Left lung (tissue), 4 donors: ENCODE measurements at regions not wholly inside any gene's neighbourhood (a gene's known extent, or its start where the extent isn't known, plus 50 kb on each side); places are given as distances from the start of the nearest gene placed in this dataset.

Experiments
- ATAC-seq: fragments of 200-7000 bp; cut with Tn5 transposase; one replicate; pipeline ENCODE4 v1.9.1; 2020; ENCODE audit warnings: moderate library complexity
- DNase-seq, 4 donors: peaks; one replicate each; pipeline ENCODE4 v3.0.0-alpha.2; 2013 to 2020
- H3K27ac ChIP-seq, 2 donors: fragments of 200-600 bp; sonication (generic) in 1 of 2; one replicate each; pipeline versions ENCODE4 v1.5.0 to v1.8.0; 2020 to 2021
- H3K27me3 ChIP-seq, 2 donors: fragments of 200-600 bp; sonication (generic) in 1 of 2; one replicate each; pipeline versions ENCODE4 v1.5.0 to v1.8.0; 2020 to 2021
- H3K36me3 ChIP-seq, 2 donors: fragments of 200-600 bp; sonication (generic) in 1 of 2; one replicate each; pipeline versions ENCODE4 v1.5.0 to v1.8.0; 2020 to 2021
- H3K4me1 ChIP-seq, 2 donors: fragments of 200-600 bp; one replicate each; pipeline ENCODE4 v1.8.0; 2021
- H3K4me3 ChIP-seq, 2 donors: fragments of 200-600 bp; sonication (generic) in 1 of 2; one replicate each; pipeline versions ENCODE4 v1.5.0 to v1.8.0; 2020 to 2021; ENCODE audit warnings: mild to moderate bottlenecking in 1 of 2
- H3K9me3 ChIP-seq, 2 donors: fragments of 200-600 bp; sonication (generic) in 1 of 2; one replicate each; pipeline versions ENCODE4 v1.5.0 to v1.8.0; 2020 to 2021
- CTCF ChIP-seq, 2 donors: fragments of 200-600 bp; sonication (generic) in 1 of 2; IDR thresholded peaks; one replicate each; pipeline versions ENCODE4 v1.5.0 to v1.8.0; 2021; ENCODE audit warnings: antibody characterized with exemption in 2 of 2
- intact Hi-C, 2 donors: fragments of 100-400 bp; cut with DNase I; formaldehyde crosslinking; loops; one replicate each; pipeline versions ENCODE4 v1.11.2 to v1.14.2; 2022
- donor health status: DM: no; HTN: yes; CAD: no.
- donor health status: DM: no; HTN: no; CAD: no.

GRCh38 chr2:207405150-207405549 is 124.6 kb upstream of the CREB1 start:
- Histone ChIP-seq H3K9me3 (no peaks in the 10 kb centered on the region), H3K36me3 (no peaks in the 10 kb centered on the region), H3K4me3 (no peak overlapping the region), H3K27me3 (no peaks in the 10 kb centered on the region), H3K27ac (no peak overlapping the region), H3K4me1 (peaks cover 0 to 7% of the 10 kb centered on the region in 2 donors)
- TF ChIP-seq CTCF (IDR thresholded peaks at IDR 0.05): no peak
- intact Hi-C loops: no loop called here
- no peak for DNase-seq
- no peak for ATAC-seq

GRCh38 chr2:207408086-207408794 is 121.5 kb upstream of the CREB1 start:
- DNase-seq (peak in 1 of 4 donors; percentile 14), ATAC-seq (peak; percentile 70)
- no peaks in the 10 kb centered on the region for H3K27me3 ChIP-seq
- H3K9me3 ChIP-seq: no peaks in the 10 kb centered on the region
- H3K36me3 ChIP-seq: no peaks in the 10 kb centered on the region
- no peak overlapping the region for H3K4me3 ChIP-seq
- H3K27ac ChIP-seq: peak overlapping the region in 1 of 2 donors; percentile 27
- peaks cover 0 to 7% of the 10 kb centered on the region in 2 donors for H3K4me1 ChIP-seq
- TF ChIP-seq CTCF (IDR thresholded peaks at IDR 0.05): no peak
- intact Hi-C loops: no loop called here

GRCh38 chr2:207409517-207409916 is 120.2 kb upstream of the CREB1 start:
- Histone ChIP-seq H3K27me3 (no peaks in the 10 kb centered on the region), H3K36me3 (no peaks in the 10 kb centered on the region), H3K4me3 (no peak overlapping the region), H3K27ac (no peak overlapping the region), H3K4me1 (peaks cover 0 to 7% of the 10 kb centered on the region in 2 donors), H3K9me3 (no peaks in the 10 kb centered on the region)
- TF ChIP-seq CTCF (IDR thresholded peaks at IDR 0.05): no peak
- DNase-seq (no peak), ATAC-seq (no peak)
- intact Hi-C loops: no loop called here

- no peak overlapping the region for H3K4me3 ChIP-seq
- peaks cover 0 to 7% of the 10 kb centered on the region in 2 donors for H3K4me1 ChIP-seq
- H3K27ac ChIP-seq: no peak overlapping the region
- TF ChIP-seq CTCF (IDR thresholded peaks at IDR 0.05): no peak
- DNase-seq (no peak), ATAC-seq (no peak)
- intact Hi-C loops: no loop called here
- no peaks in the 10 kb centered on the region for H3K27me3 ChIP-seq
- no peaks in the 10 kb centered on the region for H3K9me3 ChIP-seq
- H3K36me3 ChIP-seq: no peaks in the 10 kb centered on the region
Measured at GRCh38 chr2:207412787-207413310, 116.9 kb upstream of the CREB1 start.

GRCh38 chr2:207413376-207413907 is 116.3 kb upstream of the CREB1 start:
- no peak overlapping the region for H3K27ac ChIP-seq
- ATAC-seq (no peak), DNase-seq (no peak)
- H3K9me3 ChIP-seq: no peaks in the 10 kb centered on the region
- intact Hi-C loops: no loop called here
- no peaks in the 10 kb centered on the region for H3K36me3 ChIP-seq
- TF ChIP-seq CTCF (IDR thresholded peaks at IDR 0.05): no peak
- no peaks in the 10 kb centered on the region for H3K27me3 ChIP-seq
- H3K4me1 ChIP-seq: peaks cover 0 to 5% of the 10 kb centered on the region in 2 donors
- H3K4me3 ChIP-seq: no peak overlapping the region
